ENCODE measurements at regions not wholly inside any gene's neighbourhood (a gene's known extent, or its start where the extent isn't known, plus 50 kb on each side); places are given as distances from the start of the nearest gene placed in this dataset.

- DNase-seq: no peak
Measured at GRCh38 chr21:39105341-39105765, 77.9 kb downstream of the PSMG1 start.

GRCh38 chr21:39104911-39105310 is 78.3 kb downstream of the PSMG1 start:
- no peak for DNase-seq

GRCh38 chr21:39103689-39104088 is 79.6 kb downstream of the PSMG1 start:
- DNase-seq: no peak

GRCh38 chr21:39099859-39100258 is 83.4 kb downstream of the PSMG1 start:
- no peak for DNase-seq

GRCh38 chr21:39098696-39099200 is 84.5 kb downstream of the PSMG1 start:
- no peak for DNase-seq

- DNase-seq: no peak
Measured at GRCh38 chr21:39097981-39098380, 85.3 kb downstream of the PSMG1 start.

GRCh38 chr21:39097335-39097861 is 85.9 kb downstream of the PSMG1 start:
- no peak for DNase-seq

- no peak for DNase-seq
Measured at GRCh38 chr21:39096754-39097153, 86.5 kb downstream of the PSMG1 start.

GRCh38 chr21:39095681-39096080 is 87.6 kb downstream of the PSMG1 start:
- no peak for DNase-seq

GRCh38 chr21:39094847-39095579 is 88.2 kb downstream of the PSMG1 start:
- no peak for DNase-seq

- no peak for DNase-seq
Measured at GRCh38 chr21:39094087-39094780, 89.0 kb downstream of the PSMG1 start.

GRCh38 chr21:39093526-39093925 is 89.7 kb downstream of the PSMG1 start:
- no peak for DNase-seq

GRCh38 chr21:39088831-39089380 is 94.3 kb downstream of the PSMG1 start:
- no peak for DNase-seq

GRCh38 chr21:39088031-39088370 is 95.2 kb downstream of the PSMG1 start:
- DNase-seq: no peak

GRCh38 chr21:39087238-39088030 is 95.8 kb downstream of the PSMG1 start:
- DNase-seq: no peak

GRCh38 chr21:39086547-39086946 is 96.7 kb downstream of the PSMG1 start:
- DNase-seq: no peak

GRCh38 chr21:39085843-39086405 is 97.3 kb downstream of the PSMG1 start:
- DNase-seq: no peak

- no peak for DNase-seq
Measured at GRCh38 chr21:39084979-39085729, 98.1 kb downstream of the PSMG1 start.

- DNase-seq: no peak
Measured at GRCh38 chr21:39084073-39084472, 99.2 kb downstream of the PSMG1 start.

- DNase-seq: no peak
Measured at GRCh38 chr21:39083377-39084008, 99.8 kb downstream of the PSMG1 start.

- no peak for DNase-seq
Measured at GRCh38 chr21:39082656-39083376, 100.4 kb downstream of the PSMG1 start.

Measured in stimulated activated CD4-positive, alpha-beta T cell treated with anti-CD3 and anti-CD28 coated beads, Interleukin-4, amount 100 ng/mL, for 4 hours (primary cell).